ENCODE measurements at regions not wholly inside any gene's neighbourhood (a gene's known extent, or its start where the extent isn't known, plus 50 kb on each side); places are given as distances from the start of the nearest gene placed in this dataset.

- no peak overlapping the region for H3K4me3 ChIP-seq (ENCODE audit: low read depth in 1 of 2, low read length in 2 of 2)
- no peaks in the 10 kb centered on the region for H3K9me3 ChIP-seq (ENCODE audit: control insufficient read depth in 2 of 2, insufficient read depth in 1 of 2, low read depth in 1 of 2, low read length in 1 of 2)
- H3K36me3 ChIP-seq (ENCODE audit: control insufficient read depth in 2 of 2, insufficient read depth in 2 of 2, low read length in 1 of 2) = no peaks in the 10 kb centered on the region
- no peak overlapping the region for H3K27ac ChIP-seq (ENCODE audit: low read depth in 2 of 2, low read length in 1 of 2)
- H3K27me3 ChIP-seq (ENCODE audit: control insufficient read depth in 1 of 2, insufficient read depth in 2 of 2, low read length in 2 of 2) = no peaks in the 10 kb centered on the region
- H3K4me1 ChIP-seq (ENCODE audit: control insufficient read depth in 2 of 2, insufficient read depth in 2 of 2, low read length in 1 of 2) = no peaks in the 10 kb centered on the region
- WGBS, 2 donors = 84% methylated on average over 4 of the region's 4 CpGs
Measured at GRCh38 chr11:112899235-112900006, 61.8 kb upstream of the NCAM1 start.

GRCh38 chr11:112901924-112902323, 59.3 kb upstream of the NCAM1 start:
- no peaks in the 10 kb centered on the region for H3K9me3 ChIP-seq (ENCODE audit: control insufficient read depth in 2 of 2, insufficient read depth in 1 of 2, low read depth in 1 of 2, low read length in 1 of 2)
- WGBS, 2 donors = 74 to 82% methylated on average over 4 of the region's 4 CpGs
- no peak overlapping the region for H3K27ac ChIP-seq (ENCODE audit: low read depth in 2 of 2, low read length in 1 of 2)
- no peak overlapping the region for H3K4me3 ChIP-seq (ENCODE audit: low read depth in 1 of 2, low read length in 2 of 2)
- H3K36me3 ChIP-seq (ENCODE audit: control insufficient read depth in 2 of 2, insufficient read depth in 2 of 2, low read length in 1 of 2) = no peaks in the 10 kb centered on the region
- H3K27me3 ChIP-seq (ENCODE audit: control insufficient read depth in 1 of 2, insufficient read depth in 2 of 2, low read length in 2 of 2) = no peaks in the 10 kb centered on the region
- H3K4me1 ChIP-seq (ENCODE audit: control insufficient read depth in 2 of 2, insufficient read depth in 2 of 2, low read length in 1 of 2) = no peaks in the 10 kb centered on the region

GRCh38 chr11:112902361-112903011, 58.7 kb upstream of the NCAM1 start:
- Histone ChIP-seq H3K36me3 (ENCODE audit: control insufficient read depth in 2 of 2, insufficient read depth in 2 of 2, low read length in 1 of 2) (no peaks in the 10 kb centered on the region), H3K9me3 (ENCODE audit: control insufficient read depth in 2 of 2, insufficient read depth in 1 of 2, low read depth in 1 of 2, low read length in 1 of 2) (no peaks in the 10 kb centered on the region), H3K27me3 (ENCODE audit: control insufficient read depth in 1 of 2, insufficient read depth in 2 of 2, low read length in 2 of 2) (no peaks in the 10 kb centered on the region), H3K27ac (ENCODE audit: low read depth in 2 of 2, low read length in 1 of 2) (no peak overlapping the region), H3K4me3 (ENCODE audit: low read depth in 1 of 2, low read length in 2 of 2) (no peak overlapping the region), H3K4me1 (ENCODE audit: control insufficient read depth in 2 of 2, insufficient read depth in 2 of 2, low read length in 1 of 2) (no peaks in the 10 kb centered on the region)
- WGBS, 2 donors = 33 to 34% methylated on average over 2 of the region's 2 CpGs

- Histone ChIP-seq H3K4me1 (ENCODE audit: control insufficient read depth in 2 of 2, insufficient read depth in 2 of 2, low read length in 1 of 2) (no peaks in the 10 kb centered on the region), H3K27me3 (ENCODE audit: control insufficient read depth in 1 of 2, insufficient read depth in 2 of 2, low read length in 2 of 2) (no peaks in the 10 kb centered on the region), H3K36me3 (ENCODE audit: control insufficient read depth in 2 of 2, insufficient read depth in 2 of 2, low read length in 1 of 2) (no peaks in the 10 kb centered on the region), H3K9me3 (ENCODE audit: control insufficient read depth in 2 of 2, insufficient read depth in 1 of 2, low read depth in 1 of 2, low read length in 1 of 2) (no peaks in the 10 kb centered on the region), H3K27ac (ENCODE audit: low read depth in 2 of 2, low read length in 1 of 2) (no peak overlapping the region), H3K4me3 (ENCODE audit: low read depth in 1 of 2, low read length in 2 of 2) (no peak overlapping the region)
- WGBS, 2 donors = 56% methylated on average over 5 of the region's 5 CpGs
Measured at GRCh38 chr11:112903340-112903739, 57.9 kb upstream of the NCAM1 start.

GRCh38 chr11:112911124-112911523, 50.1 kb upstream of the NCAM1 start:
- Histone ChIP-seq H3K4me1 (ENCODE audit: control insufficient read depth in 2 of 2, insufficient read depth in 2 of 2, low read length in 1 of 2) (no peaks in the 10 kb centered on the region), H3K9me3 (ENCODE audit: control insufficient read depth in 2 of 2, insufficient read depth in 1 of 2, low read depth in 1 of 2, low read length in 1 of 2) (no peaks in the 10 kb centered on the region), H3K4me3 (ENCODE audit: low read depth in 1 of 2, low read length in 2 of 2) (no peak overlapping the region), H3K36me3 (ENCODE audit: control insufficient read depth in 2 of 2, insufficient read depth in 2 of 2, low read length in 1 of 2) (no peaks in the 10 kb centered on the region), H3K27me3 (ENCODE audit: control insufficient read depth in 1 of 2, insufficient read depth in 2 of 2, low read length in 2 of 2) (no peaks in the 10 kb centered on the region), H3K27ac (ENCODE audit: low read depth in 2 of 2, low read length in 1 of 2) (no peak overlapping the region)
- 92 to 93% methylated on average over 1 of the region's 1 CpG for WGBS, 2 donors

Data from esophagus (tissue), 2 donors.